Body of pancreas (tissue), 4 donors: ENCODE measurements at regions not wholly inside any gene's neighbourhood (a gene's known extent, or its start where the extent isn't known, plus 50 kb on each side); places are given as distances from the start of the nearest gene placed in this dataset.

ENCODE experiments used
- POLR2A ChIP-seq, 3 donors: fragments of 450-650 bp; IDR thresholded peaks; one replicate each; pipeline ENCODE4 v1.6.1; 2016; ENCODE audit warnings: antibody characterized with exemption in 3 of 3, mild to moderate bottlenecking in 2 of 3
- TF ChIP-seq, protein P1 (sequence below), 7 experiments: fragments of 450-650 bp in 4 of 7; fragments of 200-600 bp in 3 of 7; sonication (generic) in 3 of 7; IDR thresholded peaks; one replicate each; pipeline ENCODE4 v1.5.1; 2016 to 2019; ENCODE audit warnings: antibody characterized with exemption in 7 of 7

DNA sequence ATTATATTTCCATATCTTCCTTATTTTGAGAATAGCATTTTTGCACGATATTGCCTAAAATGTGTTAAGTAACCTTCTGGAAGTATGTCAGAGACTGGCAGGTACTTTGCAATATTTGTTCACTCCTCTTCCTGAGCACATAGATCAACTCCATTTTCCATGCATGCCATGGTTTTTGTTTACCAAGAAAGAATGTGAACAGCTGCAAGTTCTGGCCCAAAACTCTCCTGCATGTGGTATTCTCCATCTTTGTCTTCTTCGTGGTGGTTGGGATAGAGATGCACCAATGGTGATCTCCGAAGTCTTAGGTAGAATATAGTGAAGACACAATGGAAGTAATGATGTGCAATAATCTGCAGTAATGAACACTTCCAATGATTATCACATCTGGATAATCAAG is 2241.0 kb upstream of the RAG2 start:
- TF ChIP-seq, protein P1, sequence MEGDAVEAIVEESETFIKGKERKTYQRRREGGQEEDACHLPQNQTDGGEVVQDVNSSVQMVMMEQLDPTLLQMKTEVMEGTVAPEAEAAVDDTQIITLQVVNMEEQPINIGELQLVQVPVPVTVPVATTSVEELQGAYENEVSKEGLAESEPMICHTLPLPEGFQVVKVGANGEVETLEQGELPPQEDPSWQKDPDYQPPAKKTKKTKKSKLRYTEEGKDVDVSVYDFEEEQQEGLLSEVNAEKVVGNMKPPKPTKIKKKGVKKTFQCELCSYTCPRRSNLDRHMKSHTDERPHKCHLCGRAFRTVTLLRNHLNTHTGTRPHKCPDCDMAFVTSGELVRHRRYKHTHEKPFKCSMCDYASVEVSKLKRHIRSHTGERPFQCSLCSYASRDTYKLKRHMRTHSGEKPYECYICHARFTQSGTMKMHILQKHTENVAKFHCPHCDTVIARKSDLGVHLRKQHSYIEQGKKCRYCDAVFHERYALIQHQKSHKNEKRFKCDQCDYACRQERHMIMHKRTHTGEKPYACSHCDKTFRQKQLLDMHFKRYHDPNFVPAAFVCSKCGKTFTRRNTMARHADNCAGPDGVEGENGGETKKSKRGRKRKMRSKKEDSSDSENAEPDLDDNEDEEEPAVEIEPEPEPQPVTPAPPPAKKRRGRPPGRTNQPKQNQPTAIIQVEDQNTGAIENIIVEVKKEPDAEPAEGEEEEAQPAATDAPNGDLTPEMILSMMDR (IDR thresholded peaks at IDR 0.05): no peak
- no peak for TF ChIP-seq POLR2A (IDR thresholded peaks at IDR 0.05)
